Neural progenitor cell (in vitro differentiated cells): ENCODE measurements at regions not wholly inside any gene's neighbourhood (a gene's known extent, or its start where the extent isn't known, plus 50 kb on each side); places are given as distances from the start of the nearest gene placed in this dataset.
A peak's percentile ranks its signal among the peaks of the same experiment; 100 is the strongest.

Experiments used
- DNase-seq: peaks from one replicate; pipeline ENCODE4 v3.0.0-alpha.2; 2016; ENCODE audit warnings: low spot score
- H2AFZ ChIP-seq: fragments of 200-600 bp; sonication (generic); replicated peaks from 2 replicates; pipeline ENCODE4 v1.6.1; 2016; ENCODE audit warnings: antibody characterized with exemption
- H3F3A ChIP-seq: fragments of 200-600 bp; sonication (generic); 2 replicates; pipeline ENCODE4 v1.6.1; 2016; ENCODE audit warnings: antibody characterized with exemption, low read depth
- H3K27ac ChIP-seq: fragments of 200-600 bp; sonication (generic); 2 replicates; pipeline ENCODE4 v1.5.1; 2016; ENCODE audit warnings: mild to moderate bottlenecking
- H3K27me3 ChIP-seq: fragments of 200-600 bp; sonication (generic); 2 replicates; pipeline ENCODE4 v1.6.1; 2016; ENCODE audit warnings: mild to moderate bottlenecking, moderate library complexity
- H3K36me3 ChIP-seq: fragments of 200-600 bp; sonication (generic); 2 replicates; pipeline ENCODE4 v1.5.1; 2016
- H3K4me1 ChIP-seq: fragments of 200-600 bp; sonication (generic); 2 replicates; pipeline ENCODE4 v1.6.1; 2016; ENCODE audit warnings: mixed run types
- H3K4me2 ChIP-seq: fragments of 200-600 bp; sonication (generic); 2 replicates; pipeline ENCODE4 v1.6.1; 2016
- H3K4me3 ChIP-seq: fragments of 200-600 bp; sonication (generic); 2 replicates; pipeline ENCODE4 v1.5.1; 2016
- H3K79me2 ChIP-seq: fragments of 200-600 bp; sonication (generic); 2 replicates; pipeline ENCODE4 v1.6.1; 2016; ENCODE audit warnings: low read depth
- H3K9ac ChIP-seq: fragments of 200-600 bp; sonication (generic); 2 replicates; pipeline ENCODE4 v1.6.1; 2016
- H3K9me3 ChIP-seq: fragments of 200-600 bp; sonication (generic); 2 replicates; pipeline ENCODE4 v1.5.1; 2016; ENCODE audit warnings: low read depth
- H4K20me1 ChIP-seq: fragments of 200-600 bp; sonication (generic); 2 replicates; pipeline ENCODE4 v1.6.1; 2016; ENCODE audit warnings: low read depth
- H3K27ac Mint-ChIP-seq: 3 replicates; pipeline ENCODE4 v1.8.0; 2021; ENCODE audit warnings: mixed read lengths
- H3K27me3 Mint-ChIP-seq: 2 replicates; pipeline ENCODE4 v1.8.0; 2022; ENCODE audit warnings: low read depth, mild to moderate bottlenecking, inconsistent platforms, moderate library complexity, mixed read lengths; ENCODE audit not compliant: insufficient read depth
- H3K36me3 Mint-ChIP-seq: 3 replicates; pipeline ENCODE4 v1.8.0; 2021; ENCODE audit warnings: mixed read lengths
- H3K4me1 Mint-ChIP-seq: 3 replicates; pipeline ENCODE4 v1.8.0; 2021; ENCODE audit warnings: mixed read lengths
- H3K4me3 Mint-ChIP-seq: 3 replicates; pipeline ENCODE4 v1.8.0; 2021; ENCODE audit warnings: mild to moderate bottlenecking, moderate library complexity, mixed read lengths
- H3K9me3 Mint-ChIP-seq: 3 replicates; pipeline ENCODE4 v1.8.0; 2020; ENCODE audit warnings: mixed read lengths
- EZH2 ChIP-seq: fragments of 200-600 bp; sonication (generic); IDR thresholded peaks from 2 replicates; pipeline ENCODE4 v1.6.1; 2017; ENCODE audit warnings: antibody characterized with exemption, mild to moderate bottlenecking, moderate library complexity
- EZH2phosphoT487 ChIP-seq: fragments of 200-600 bp; sonication (generic); IDR thresholded peaks from 2 replicates; pipeline ENCODE4 v1.6.1; 2017; ENCODE audit warnings: antibody characterized with exemption
- TF ChIP-seq, protein P1 (sequence below): fragments of 200-600 bp; sonication (generic); IDR thresholded peaks from 2 replicates; pipeline ENCODE4 v1.5.1; 2017; ENCODE audit warnings: antibody characterized with exemption, mild to moderate bottlenecking

DNA sequence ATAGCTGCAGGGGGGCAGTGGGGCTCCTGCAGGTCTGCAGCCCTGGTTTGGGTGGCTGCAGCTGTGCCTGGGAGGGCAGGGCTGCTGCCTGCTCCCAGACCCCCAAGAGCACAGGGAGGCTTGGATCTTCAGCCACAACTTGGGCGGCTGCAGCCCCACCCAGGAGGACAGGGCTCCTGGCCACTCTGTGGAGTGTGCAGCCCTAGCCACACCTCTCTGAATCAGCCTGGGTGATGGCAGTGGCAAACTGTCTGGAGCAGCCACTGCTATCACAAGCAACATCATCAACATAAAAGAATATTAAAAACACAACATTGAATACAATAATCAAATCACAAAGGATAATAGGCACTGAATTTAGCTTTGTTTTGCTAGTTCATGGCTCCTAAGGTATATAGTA, 164.9 kb upstream of the SLC27A6 start:
- DNase-seq = no peak
- Mint-ChIP-seq H3K27me3 (no peaks in the 10 kb centered on the region), H3K9me3 (no peaks in the 10 kb centered on the region), H3K36me3 (no peaks in the 10 kb centered on the region), H3K4me1 (peaks cover 4% of the 10 kb centered on the region), H3K4me3 (no peak overlapping the region), H3K27ac (no peak overlapping the region)
- H3K36me3 ChIP-seq = no peaks in the 10 kb centered on the region
- no peaks in the 10 kb centered on the region for H3K79me2 ChIP-seq
- H3K27ac ChIP-seq = no peak overlapping the region
- H3K4me3 ChIP-seq = no peak overlapping the region
- H3K4me1 ChIP-seq = no peaks in the 10 kb centered on the region
- no peaks in the 10 kb centered on the region for H3K27me3 ChIP-seq
- no peak overlapping the region for H3K4me2 ChIP-seq
- H2AFZ ChIP-seq = no peak overlapping the region
- no peak overlapping the region for H3K9ac ChIP-seq
- H4K20me1 ChIP-seq = no peaks in the 10 kb centered on the region
- H3F3A ChIP-seq = no peaks in the 10 kb centered on the region
- no peaks in the 10 kb centered on the region for H3K9me3 ChIP-seq
- TF ChIP-seq EZH2 (no peak), EZH2phosphoT487 (no peak)
- TF ChIP-seq, protein P1, sequence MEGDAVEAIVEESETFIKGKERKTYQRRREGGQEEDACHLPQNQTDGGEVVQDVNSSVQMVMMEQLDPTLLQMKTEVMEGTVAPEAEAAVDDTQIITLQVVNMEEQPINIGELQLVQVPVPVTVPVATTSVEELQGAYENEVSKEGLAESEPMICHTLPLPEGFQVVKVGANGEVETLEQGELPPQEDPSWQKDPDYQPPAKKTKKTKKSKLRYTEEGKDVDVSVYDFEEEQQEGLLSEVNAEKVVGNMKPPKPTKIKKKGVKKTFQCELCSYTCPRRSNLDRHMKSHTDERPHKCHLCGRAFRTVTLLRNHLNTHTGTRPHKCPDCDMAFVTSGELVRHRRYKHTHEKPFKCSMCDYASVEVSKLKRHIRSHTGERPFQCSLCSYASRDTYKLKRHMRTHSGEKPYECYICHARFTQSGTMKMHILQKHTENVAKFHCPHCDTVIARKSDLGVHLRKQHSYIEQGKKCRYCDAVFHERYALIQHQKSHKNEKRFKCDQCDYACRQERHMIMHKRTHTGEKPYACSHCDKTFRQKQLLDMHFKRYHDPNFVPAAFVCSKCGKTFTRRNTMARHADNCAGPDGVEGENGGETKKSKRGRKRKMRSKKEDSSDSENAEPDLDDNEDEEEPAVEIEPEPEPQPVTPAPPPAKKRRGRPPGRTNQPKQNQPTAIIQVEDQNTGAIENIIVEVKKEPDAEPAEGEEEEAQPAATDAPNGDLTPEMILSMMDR = no peak

DNA sequence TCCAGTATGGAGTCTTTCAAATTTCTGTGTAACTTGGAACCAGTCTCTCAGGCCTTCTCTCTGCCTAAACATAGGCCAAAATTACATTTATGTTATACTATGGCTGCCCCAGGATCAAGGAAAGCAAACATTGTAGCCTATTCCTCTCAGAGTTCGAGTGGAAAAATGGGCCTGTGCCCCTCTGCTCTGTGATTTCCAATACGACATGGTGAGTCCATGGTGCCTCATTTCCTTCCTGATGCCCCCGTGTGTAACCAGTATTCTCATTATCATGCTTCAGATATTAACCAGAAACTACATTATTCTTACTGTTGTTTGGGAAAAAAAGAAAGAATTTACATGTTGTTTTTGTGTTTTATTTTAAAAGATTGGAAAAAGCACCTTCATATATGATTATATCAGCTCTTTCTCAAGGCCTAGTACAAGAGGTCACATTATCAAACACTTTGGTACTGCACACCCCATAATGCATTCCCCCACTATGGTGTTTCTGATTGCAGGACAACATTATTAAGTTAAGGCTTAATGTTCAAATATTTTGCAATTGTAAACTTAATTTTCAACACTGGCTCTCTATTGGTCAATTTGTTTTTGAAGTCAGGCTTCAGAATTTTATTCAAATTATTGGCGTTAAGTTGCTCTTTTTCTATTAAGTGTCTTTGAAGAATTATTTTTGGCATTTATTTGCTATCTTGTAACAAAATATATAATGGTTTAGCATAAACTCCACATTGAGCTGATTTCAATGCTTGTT, 151.8 kb upstream of the SLC27A6 start:
- no peak for DNase-seq
- Histone ChIP-seq H2AFZ (no peak overlapping the region), H3F3A (no peaks in the 10 kb centered on the region), H3K4me1 (no peaks in the 10 kb centered on the region), H3K9ac (no peak overlapping the region), H3K27ac (no peak overlapping the region), H3K36me3 (no peaks in the 10 kb centered on the region), H3K79me2 (no peaks in the 10 kb centered on the region), H4K20me1 (no peaks in the 10 kb centered on the region), H3K4me2 (no peak overlapping the region), H3K4me3 (no peak overlapping the region), H3K9me3 (no peaks in the 10 kb centered on the region), H3K27me3 (no peaks in the 10 kb centered on the region)
- H3K4me3 Mint-ChIP-seq = no peak overlapping the region
- H3K4me1 Mint-ChIP-seq = no peaks in the 10 kb centered on the region
- no peak for TF ChIP-seq EZH2
- TF ChIP-seq, protein P1 = no peak
- TF ChIP-seq EZH2phosphoT487 = no peak
- no peaks in the 10 kb centered on the region for H3K36me3 Mint-ChIP-seq
- H3K9me3 Mint-ChIP-seq = peaks cover 2% of the 10 kb centered on the region
- H3K27ac Mint-ChIP-seq = no peak overlapping the region
- H3K27me3 Mint-ChIP-seq = no peaks in the 10 kb centered on the region

DNA sequence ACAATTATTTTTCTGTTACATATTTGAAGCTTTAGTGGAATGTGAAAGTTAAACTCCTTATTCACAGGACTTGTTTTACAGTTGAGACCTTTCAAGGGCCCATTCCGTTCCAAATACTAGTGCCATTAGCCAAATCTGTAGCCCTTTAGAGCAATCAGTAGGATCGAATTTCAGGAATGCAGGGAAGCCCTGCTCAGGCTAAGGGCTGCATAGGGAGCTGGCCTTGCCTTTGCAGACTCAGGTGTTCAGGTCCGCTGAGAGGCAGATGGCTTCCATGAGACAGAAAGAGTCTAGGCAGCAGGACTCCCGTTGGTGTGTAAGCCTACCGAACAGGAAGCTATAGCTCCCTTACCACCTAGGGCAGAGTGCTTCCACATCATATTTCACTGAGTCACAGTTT, 150.1 kb upstream of the SLC27A6 start:
- no peak overlapping the region for H3K4me3 ChIP-seq

More for the DNA sequence above, 150.1 kb upstream of the SLC27A6 start:
- Mint-ChIP-seq H3K4me3 (no peak overlapping the region), H3K4me1 (no peaks in the 10 kb centered on the region), H3K27me3 (no peaks in the 10 kb centered on the region), H3K9me3 (no peaks in the 10 kb centered on the region), H3K27ac (no peak overlapping the region), H3K36me3 (no peaks in the 10 kb centered on the region)
- H3K36me3 ChIP-seq = no peaks in the 10 kb centered on the region
- H3K9ac ChIP-seq = no peak overlapping the region
- peak; percentile 44 for DNase-seq
- H3K4me2 ChIP-seq = no peak overlapping the region
- no peaks in the 10 kb centered on the region for H3F3A ChIP-seq
- no peak overlapping the region for H2AFZ ChIP-seq
- no peaks in the 10 kb centered on the region for H3K4me1 ChIP-seq
- no peaks in the 10 kb centered on the region for H3K9me3 ChIP-seq
- H3K79me2 ChIP-seq = no peaks in the 10 kb centered on the region
- no peak overlapping the region for H3K27ac ChIP-seq
- no peaks in the 10 kb centered on the region for H4K20me1 ChIP-seq
- H3K27me3 ChIP-seq = no peaks in the 10 kb centered on the region
- TF ChIP-seq EZH2phosphoT487 (no peak), EZH2 (no peak)
- TF ChIP-seq, protein P1 = no peak
